ENCODE measurements at regions not wholly inside any gene's neighbourhood (a gene's known extent, or its start where the extent isn't known, plus 50 kb on each side); places are given as distances from the start of the nearest gene placed in this dataset.

DNA sequence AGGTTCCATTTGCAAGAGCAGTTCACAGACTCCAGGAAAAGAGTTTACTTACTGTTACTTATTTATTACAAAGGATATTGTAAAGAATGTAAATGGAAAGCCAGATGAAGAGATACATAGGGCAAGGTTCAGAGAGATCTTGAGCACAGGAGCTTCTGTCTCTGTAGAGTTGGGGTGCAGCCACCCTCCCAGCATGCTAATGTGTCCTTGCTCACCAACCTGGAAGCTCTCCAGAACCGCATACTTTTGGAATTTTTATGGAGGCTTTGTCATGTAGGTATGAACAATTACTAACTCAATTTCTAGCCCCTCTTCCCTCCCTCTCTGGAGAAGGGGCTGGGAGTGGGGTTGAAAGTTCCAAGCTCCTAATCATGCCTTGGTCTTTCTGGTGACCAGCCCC lies 857.2 kb downstream of the RPA4 start:
- Histone ChIP-seq H3K27me3 (peaks cover 0 to 8% of the 10 kb centered on the region in 2 donors), H3K4me1 (no peaks in the 10 kb centered on the region), H3K36me3 (no peaks in the 10 kb centered on the region), H3K4me3 (no peak overlapping the region), H3K27ac (no peak overlapping the region), H3K9me3 (no peaks in the 10 kb centered on the region)
- WGBS, 2 donors = 61 to 67% methylated on average over 1 of the region's 1 CpG
- DNase-seq (ENCODE audit: low spot score in 2 of 2) = no peak
- TF ChIP-seq POLR2A (IDR thresholded peaks at IDR 0.05) = no peak
- TF ChIP-seq, protein P1, sequence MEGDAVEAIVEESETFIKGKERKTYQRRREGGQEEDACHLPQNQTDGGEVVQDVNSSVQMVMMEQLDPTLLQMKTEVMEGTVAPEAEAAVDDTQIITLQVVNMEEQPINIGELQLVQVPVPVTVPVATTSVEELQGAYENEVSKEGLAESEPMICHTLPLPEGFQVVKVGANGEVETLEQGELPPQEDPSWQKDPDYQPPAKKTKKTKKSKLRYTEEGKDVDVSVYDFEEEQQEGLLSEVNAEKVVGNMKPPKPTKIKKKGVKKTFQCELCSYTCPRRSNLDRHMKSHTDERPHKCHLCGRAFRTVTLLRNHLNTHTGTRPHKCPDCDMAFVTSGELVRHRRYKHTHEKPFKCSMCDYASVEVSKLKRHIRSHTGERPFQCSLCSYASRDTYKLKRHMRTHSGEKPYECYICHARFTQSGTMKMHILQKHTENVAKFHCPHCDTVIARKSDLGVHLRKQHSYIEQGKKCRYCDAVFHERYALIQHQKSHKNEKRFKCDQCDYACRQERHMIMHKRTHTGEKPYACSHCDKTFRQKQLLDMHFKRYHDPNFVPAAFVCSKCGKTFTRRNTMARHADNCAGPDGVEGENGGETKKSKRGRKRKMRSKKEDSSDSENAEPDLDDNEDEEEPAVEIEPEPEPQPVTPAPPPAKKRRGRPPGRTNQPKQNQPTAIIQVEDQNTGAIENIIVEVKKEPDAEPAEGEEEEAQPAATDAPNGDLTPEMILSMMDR (IDR thresholded peaks at IDR 0.05) = no peak
- no peak for TF ChIP-seq EP300 (IDR thresholded peaks at IDR 0.05)

DNA sequence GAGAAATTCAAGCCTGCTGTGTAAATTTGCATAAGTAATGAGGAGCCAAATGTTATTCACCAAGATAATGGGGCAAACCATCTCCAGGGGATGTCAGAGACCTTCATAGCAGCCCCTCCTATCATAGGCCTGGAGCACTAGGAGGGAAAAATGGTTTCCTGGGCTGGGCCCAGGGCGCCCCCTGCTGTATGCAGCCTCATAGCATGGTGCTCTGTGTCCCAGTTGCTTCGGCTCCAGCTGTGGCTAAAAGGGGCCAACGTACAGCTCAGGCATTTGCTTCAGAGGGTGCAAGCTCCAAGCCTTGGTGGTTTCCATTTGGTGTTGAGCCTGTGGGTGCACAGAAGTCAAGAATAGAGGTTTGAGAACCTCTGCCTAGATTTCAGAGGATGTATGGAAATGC lies 859.3 kb downstream of the RPA4 start:
- DNase-seq (ENCODE audit: low spot score in 2 of 2) = no peak
- Histone ChIP-seq H3K9me3 (no peaks in the 10 kb centered on the region), H3K36me3 (no peaks in the 10 kb centered on the region), H3K4me1 (no peaks in the 10 kb centered on the region), H3K27ac (no peak overlapping the region), H3K27me3 (peaks cover 0 to 27% of the 10 kb centered on the region in 2 donors), H3K4me3 (no peak overlapping the region)
- 78% methylated on average over 3 of the region's 3 CpGs; no CpG with 5 or more reads in 1 of the 2 donors for WGBS, 2 donors
- no peak for TF ChIP-seq POLR2A (IDR thresholded peaks at IDR 0.05)
- TF ChIP-seq, protein P1 (IDR thresholded peaks at IDR 0.05) = peak in 1 of 5 experiments; percentile 11

DNA sequence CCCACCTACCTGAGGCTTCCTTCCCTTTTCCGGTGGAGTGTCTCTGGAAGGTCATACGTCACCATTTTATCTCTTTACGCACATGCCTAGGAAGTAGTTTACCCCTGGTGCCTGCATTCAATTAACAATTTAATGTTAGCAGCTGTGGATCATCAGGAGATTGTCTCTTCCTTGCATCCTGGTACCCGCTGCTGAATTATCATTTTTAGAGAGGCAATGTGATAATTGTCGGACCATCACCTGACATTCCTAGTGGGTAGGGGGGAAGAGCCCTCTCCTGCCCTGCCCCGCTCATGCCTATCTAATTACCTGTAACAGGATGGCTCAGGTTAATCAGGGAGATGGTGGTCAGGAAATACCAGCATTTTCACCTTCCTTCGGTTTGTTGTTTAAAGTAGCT lies 863.6 kb downstream of the RPA4 start:
- no peak overlapping the region for H3K4me3 ChIP-seq
- peaks cover 0 to 39% of the 10 kb centered on the region in 2 donors for H3K27me3 ChIP-seq
- H3K4me1 ChIP-seq = no peaks in the 10 kb centered on the region
- 74 to 75% methylated on average over 4 to 7 of the region's 7 CpGs for WGBS, 2 donors
- TF ChIP-seq, protein P1 (IDR thresholded peaks at IDR 0.05) = no peak
- H3K36me3 ChIP-seq = no peaks in the 10 kb centered on the region
- no peak overlapping the region for H3K27ac ChIP-seq
- no peaks in the 10 kb centered on the region for H3K9me3 ChIP-seq
- no peak for DNase-seq (ENCODE audit: low spot score in 2 of 2)

DNA sequence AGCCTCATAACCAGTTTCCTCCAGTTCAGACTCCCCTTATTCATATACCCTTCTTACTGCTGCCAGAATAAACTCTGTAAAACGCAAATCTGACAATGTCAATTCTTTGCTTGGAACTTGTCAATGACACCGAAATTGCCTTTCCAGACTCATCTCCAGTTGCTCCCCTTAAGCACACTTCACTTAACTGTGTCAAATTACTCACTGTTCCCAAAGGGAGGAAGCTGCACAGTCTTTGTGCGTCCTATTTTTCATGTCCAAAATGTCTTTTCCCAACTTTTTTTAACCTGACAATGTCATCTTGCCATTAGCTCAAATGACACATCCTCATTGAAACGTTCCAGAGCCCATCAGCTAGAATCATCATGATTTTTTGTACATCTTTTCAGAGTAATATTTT lies 867.3 kb downstream of the RPA4 start:
- no peak overlapping the region for H3K4me3 ChIP-seq
- whole genome bisulfite sequencing, 2 donors = 64 to 68% methylated on average over 4 of the region's 4 CpGs

DNA sequence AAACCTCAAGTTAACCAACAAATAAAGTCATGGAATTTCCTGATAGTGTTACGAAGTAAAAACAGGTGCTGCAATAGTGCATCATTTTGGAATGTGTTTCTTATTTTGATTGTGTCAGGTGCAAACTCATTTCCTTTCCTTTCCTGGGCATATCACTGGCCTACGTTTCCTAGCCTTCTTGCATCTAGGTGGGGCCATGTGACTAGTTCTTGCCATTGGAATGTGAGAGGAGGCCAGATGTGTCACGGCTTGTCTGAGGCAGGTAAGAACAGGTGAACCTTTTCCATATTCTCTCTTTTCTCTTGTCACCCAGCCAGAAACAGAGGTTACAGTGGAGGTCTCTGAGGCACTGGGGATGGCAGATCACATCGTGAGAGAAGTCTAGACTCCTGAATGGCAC lies 868.0 kb downstream of the RPA4 start:
- TF ChIP-seq, protein P1 (IDR thresholded peaks at IDR 0.05) = no peak
- TF ChIP-seq POLR2A (IDR thresholded peaks at IDR 0.05) = no peak
- TF ChIP-seq EP300 (IDR thresholded peaks at IDR 0.05) = no peak
- H3K36me3 ChIP-seq = no peaks in the 10 kb centered on the region
- no peak for DNase-seq (ENCODE audit: low spot score in 2 of 2)

More for the DNA sequence above, 867.3 kb downstream of the RPA4 start:
- no peaks in the 10 kb centered on the region for H3K36me3 ChIP-seq
- TF ChIP-seq, protein P1 (IDR thresholded peaks at IDR 0.05) = no peak
- TF ChIP-seq EP300 (IDR thresholded peaks at IDR 0.05) (no peak), POLR2A (IDR thresholded peaks at IDR 0.05) (no peak)
- H3K9me3 ChIP-seq = no peaks in the 10 kb centered on the region
- H3K4me1 ChIP-seq = no peaks in the 10 kb centered on the region
- no peak for DNase-seq (ENCODE audit: low spot score in 2 of 2)
- H3K27me3 ChIP-seq = peaks cover 0 to 33% of the 10 kb centered on the region in 2 donors
- no peak overlapping the region for H3K27ac ChIP-seq

More for the DNA sequence above, 868.0 kb downstream of the RPA4 start:
- no peak overlapping the region for H3K27ac ChIP-seq
- H3K27me3 ChIP-seq = peaks cover 0 to 29% of the 10 kb centered on the region in 2 donors
- no peaks in the 10 kb centered on the region for H3K4me1 ChIP-seq
- H3K9me3 ChIP-seq = no peaks in the 10 kb centered on the region
- WGBS, 2 donors = 62 to 90% methylated on average over 4 of the region's 4 CpGs
- H3K4me3 ChIP-seq = no peak overlapping the region
